Peyer's patch (tissue), 4 donors: ENCODE measurements at regions not wholly inside any gene's neighbourhood (a gene's known extent, or its start where the extent isn't known, plus 50 kb on each side); places are given as distances from the start of the nearest gene placed in this dataset.

Source experiments
- DNase-seq, 3 donors: peaks; one replicate each; pipeline ENCODE4 v3.0.0-alpha.2; 2017 to 2019
- H3K27ac ChIP-seq, 4 donors: fragments of 200-600 bp; sonication (generic); one replicate each; pipeline ENCODE4 v1.5.1; 2016 to 2019
- H3K27me3 ChIP-seq, 2 donors: fragments of 200-600 bp; sonication (generic); one replicate each; pipeline ENCODE4 v1.5.1; 2019
- H3K36me3 ChIP-seq, 3 donors: fragments of 200-600 bp; sonication (generic); one replicate each; pipeline ENCODE4 v1.5.1; 2016 to 2019
- H3K4me1 ChIP-seq, 4 donors: fragments of 200-600 bp; sonication (generic); one replicate each; pipeline ENCODE4 v1.5.1; 2016 to 2019
- H3K4me3 ChIP-seq, 4 donors: fragments of 200-600 bp; sonication (generic); 1 replicate in 3 of 4; 2 replicates in 1 of 4; pipeline ENCODE4 v1.5.1; 2016 to 2019; ENCODE audit warnings: mild to moderate bottlenecking in 1 of 4
- H3K9me3 ChIP-seq, 4 donors: fragments of 200-600 bp; sonication (generic); one replicate each; pipeline ENCODE4 v1.5.1; 2016 to 2019; ENCODE audit warnings: mild to moderate bottlenecking in 1 of 4
- CTCF ChIP-seq, 6 experiments: fragments of 450-650 bp in 4 of 6; fragments of 200-600 bp in 2 of 6; sonication (generic) in 1 of 6; IDR thresholded peaks; one replicate each; pipeline ENCODE4 v1.5.1; 2017 to 2019; ENCODE audit warnings: antibody characterized with exemption in 6 of 6, mild to moderate bottlenecking in 3 of 6, moderate library complexity in 1 of 6
- POLR2A ChIP-seq, 2 donors: fragments of 450-650 bp; IDR thresholded peaks; one replicate each; pipeline ENCODE4 v1.5.1; 2017; ENCODE audit warnings: antibody characterized with exemption in 2 of 2, mild to moderate bottlenecking in 2 of 2, moderate library complexity in 2 of 2

- Histone ChIP-seq H3K27ac (no peak overlapping the region), H3K9me3 (no peaks in the 10 kb centered on the region), H3K4me1 (no peaks in the 10 kb centered on the region), H3K4me3 (peak overlapping the region in 1 of 4 donors; percentile 27), H3K27me3 (no peaks in the 10 kb centered on the region), H3K36me3 (no peaks in the 10 kb centered on the region)
- TF ChIP-seq CTCF (IDR thresholded peaks at IDR 0.05) (peak in 4 of 6 experiments; percentile 42 to 63 (median 56)), POLR2A (IDR thresholded peaks at IDR 0.05) (no peak)
- peak; percentile 20 to 67 (median 63) for DNase-seq
Measured at GRCh38 chr10:113454341-113455061, 98.4 kb upstream of the HABP2 start.

DNA sequence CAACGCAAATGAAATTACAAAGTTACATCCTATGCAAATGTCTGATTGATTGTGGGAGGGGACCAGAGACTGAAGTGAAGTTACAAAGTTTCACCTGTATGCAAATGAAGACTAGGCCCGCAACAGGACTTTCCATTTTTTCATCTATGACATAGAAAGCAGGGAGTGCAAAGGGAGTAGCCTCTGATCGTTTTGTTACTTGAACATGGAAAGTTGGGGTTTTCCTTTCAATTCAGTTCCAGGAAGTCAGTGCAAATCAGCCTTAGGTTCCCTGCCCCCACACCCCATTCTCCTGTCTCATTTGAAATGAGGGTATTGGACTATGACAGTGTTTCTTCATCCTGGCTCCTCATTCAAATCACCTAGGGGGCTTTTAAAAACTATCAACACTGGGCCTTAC is 96.9 kb upstream of the HABP2 start:
- TF ChIP-seq CTCF (IDR thresholded peaks at IDR 0.05), result no peak
- no peak for TF ChIP-seq POLR2A (IDR thresholded peaks at IDR 0.05)
- Histone ChIP-seq H3K4me1 (no peaks in the 10 kb centered on the region), H3K27me3 (no peaks in the 10 kb centered on the region), H3K36me3 (no peaks in the 10 kb centered on the region), H3K4me3 (no peak overlapping the region), H3K27ac (no peak overlapping the region), H3K9me3 (no peaks in the 10 kb centered on the region)
- no peak for DNase-seq

DNA sequence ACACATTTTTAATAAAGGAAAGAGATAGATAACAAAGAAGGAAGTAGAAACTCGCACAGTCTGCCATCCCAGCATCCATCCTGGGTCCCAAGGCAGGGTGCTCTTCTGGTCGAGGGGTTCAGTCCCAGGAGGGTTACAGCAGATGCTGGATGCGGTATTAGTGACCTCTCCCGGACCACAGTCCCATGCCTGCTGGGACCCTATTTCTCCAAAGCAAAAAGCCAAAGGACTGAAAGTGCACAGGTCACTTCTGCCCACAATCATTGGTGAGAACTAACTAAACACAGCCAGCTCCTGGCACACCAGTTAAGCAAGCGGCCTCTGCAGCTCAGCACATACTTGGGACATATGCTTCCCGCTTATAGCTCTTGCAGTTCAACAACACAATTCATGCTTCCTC is 96.1 kb upstream of the HABP2 start:
- H3K4me1 ChIP-seq, result no peaks in the 10 kb centered on the region
- no peaks in the 10 kb centered on the region for H3K9me3 ChIP-seq
- TF ChIP-seq POLR2A (IDR thresholded peaks at IDR 0.05) (no peak), CTCF (IDR thresholded peaks at IDR 0.05) (no peak)
- DNase-seq, result no peak
- no peaks in the 10 kb centered on the region for H3K27me3 ChIP-seq
- H3K27ac ChIP-seq, result no peak overlapping the region
- H3K4me3 ChIP-seq, result no peak overlapping the region
- no peaks in the 10 kb centered on the region for H3K36me3 ChIP-seq

GRCh38 chr10:113457408-113457807 is 95.4 kb upstream of the HABP2 start:
- no peaks in the 10 kb centered on the region for H3K27me3 ChIP-seq
- DNase-seq, result no peak
- H3K4me3 ChIP-seq, result no peak overlapping the region
- H3K36me3 ChIP-seq, result no peaks in the 10 kb centered on the region
- no peak overlapping the region for H3K27ac ChIP-seq
- H3K9me3 ChIP-seq, result no peaks in the 10 kb centered on the region
- TF ChIP-seq POLR2A (IDR thresholded peaks at IDR 0.05) (no peak), CTCF (IDR thresholded peaks at IDR 0.05) (no peak)
- H3K4me1 ChIP-seq, result no peaks in the 10 kb centered on the region

DNA sequence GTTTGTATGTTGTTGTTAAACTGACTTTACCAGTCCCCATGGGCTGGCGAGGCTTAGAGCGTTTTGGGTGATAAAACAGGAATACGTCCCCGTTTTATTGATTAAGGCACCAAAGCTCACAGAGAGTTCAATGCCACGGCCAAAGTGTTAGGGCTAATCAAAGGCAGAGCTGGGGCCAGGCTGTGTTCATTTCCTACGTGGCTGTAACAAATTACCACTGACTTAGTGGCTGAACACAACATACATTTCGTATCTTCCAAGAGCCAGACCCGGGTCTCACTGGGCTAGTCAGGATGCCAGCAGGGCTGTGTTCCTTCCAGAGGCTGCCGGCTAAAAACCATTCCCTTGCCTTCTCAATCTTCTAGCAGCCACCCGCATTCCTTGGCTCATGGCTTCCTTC is 94.4 kb upstream of the HABP2 start:
- no peaks in the 10 kb centered on the region for H3K9me3 ChIP-seq
- no peak overlapping the region for H3K27ac ChIP-seq
- no peaks in the 10 kb centered on the region for H3K36me3 ChIP-seq
- no peak for TF ChIP-seq CTCF (IDR thresholded peaks at IDR 0.05)
- TF ChIP-seq POLR2A (IDR thresholded peaks at IDR 0.05), result no peak
- no peak overlapping the region for H3K4me3 ChIP-seq
- no peaks in the 10 kb centered on the region for H3K27me3 ChIP-seq
- H3K4me1 ChIP-seq, result no peaks in the 10 kb centered on the region
- DNase-seq, result no peak

GRCh38 chr10:113458944-113459343 is 93.9 kb upstream of the HABP2 start:
- H3K9me3 ChIP-seq, result no peaks in the 10 kb centered on the region
- no peak for DNase-seq
- no peaks in the 10 kb centered on the region for H3K27me3 ChIP-seq
- no peaks in the 10 kb centered on the region for H3K4me1 ChIP-seq
- no peak overlapping the region for H3K27ac ChIP-seq
- no peak overlapping the region for H3K4me3 ChIP-seq
- TF ChIP-seq POLR2A (IDR thresholded peaks at IDR 0.05) (no peak), CTCF (IDR thresholded peaks at IDR 0.05) (no peak)
- H3K36me3 ChIP-seq, result no peaks in the 10 kb centered on the region
